ENCODE measurements at regions not wholly inside any gene's neighbourhood (a gene's known extent, or its start where the extent isn't known, plus 50 kb on each side); places are given as distances from the start of the nearest gene placed in this dataset.

DNA sequence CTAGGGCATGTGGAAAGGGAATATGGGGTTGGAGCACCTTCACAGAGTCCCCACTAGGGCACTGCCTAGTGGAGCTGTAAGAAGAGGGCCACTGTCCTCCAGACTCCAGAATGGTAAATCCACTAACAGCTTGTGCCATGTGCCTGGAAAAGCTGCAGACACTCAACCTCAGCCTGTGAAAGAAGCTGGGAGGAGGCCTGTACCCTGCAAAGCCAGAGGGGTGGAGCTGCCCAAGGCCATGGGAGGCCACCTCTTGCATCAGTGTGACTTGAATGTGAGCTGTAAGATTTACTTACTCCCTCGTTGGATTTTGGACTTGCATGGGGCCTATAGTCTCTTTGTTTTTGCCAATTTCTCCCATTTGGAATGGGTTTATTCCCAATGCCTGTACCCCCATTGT lies 705.2 kb upstream of the ROBO1 start:
- TF ChIP-seq, protein P1, sequence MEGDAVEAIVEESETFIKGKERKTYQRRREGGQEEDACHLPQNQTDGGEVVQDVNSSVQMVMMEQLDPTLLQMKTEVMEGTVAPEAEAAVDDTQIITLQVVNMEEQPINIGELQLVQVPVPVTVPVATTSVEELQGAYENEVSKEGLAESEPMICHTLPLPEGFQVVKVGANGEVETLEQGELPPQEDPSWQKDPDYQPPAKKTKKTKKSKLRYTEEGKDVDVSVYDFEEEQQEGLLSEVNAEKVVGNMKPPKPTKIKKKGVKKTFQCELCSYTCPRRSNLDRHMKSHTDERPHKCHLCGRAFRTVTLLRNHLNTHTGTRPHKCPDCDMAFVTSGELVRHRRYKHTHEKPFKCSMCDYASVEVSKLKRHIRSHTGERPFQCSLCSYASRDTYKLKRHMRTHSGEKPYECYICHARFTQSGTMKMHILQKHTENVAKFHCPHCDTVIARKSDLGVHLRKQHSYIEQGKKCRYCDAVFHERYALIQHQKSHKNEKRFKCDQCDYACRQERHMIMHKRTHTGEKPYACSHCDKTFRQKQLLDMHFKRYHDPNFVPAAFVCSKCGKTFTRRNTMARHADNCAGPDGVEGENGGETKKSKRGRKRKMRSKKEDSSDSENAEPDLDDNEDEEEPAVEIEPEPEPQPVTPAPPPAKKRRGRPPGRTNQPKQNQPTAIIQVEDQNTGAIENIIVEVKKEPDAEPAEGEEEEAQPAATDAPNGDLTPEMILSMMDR (IDR thresholded peaks at IDR 0.05; ENCODE audit: control insufficient read depth, insufficient read depth, low read depth, low read length, missing control alignments), result no peak
- no peak for DNase-seq (ENCODE audit: low read depth)
- no peak overlapping the region for H3K4me3 ChIP-seq (ENCODE audit: control insufficient read depth, low read depth, low read length)

DNA sequence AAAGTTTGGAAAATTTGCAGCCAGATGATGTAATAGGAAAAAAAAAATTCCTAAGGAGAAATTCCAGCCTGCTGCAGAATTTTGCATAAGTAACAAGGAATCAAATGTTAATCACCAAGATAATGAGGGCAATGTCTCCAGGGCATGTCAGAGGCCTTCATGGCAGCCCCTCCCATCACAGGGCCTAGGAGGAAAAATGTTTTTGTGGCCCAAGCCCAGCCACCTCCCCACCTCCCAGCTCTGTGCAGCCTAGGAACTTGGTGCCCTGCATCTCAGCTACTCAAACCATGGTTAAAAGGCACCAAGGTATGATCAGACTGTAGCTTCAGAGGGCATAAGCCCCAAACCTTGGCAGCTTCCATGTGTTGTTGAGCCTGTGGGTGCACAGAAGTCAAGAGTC lies 704.7 kb upstream of the ROBO1 start:
- TF ChIP-seq, protein P1 (IDR thresholded peaks at IDR 0.05; ENCODE audit: control insufficient read depth, insufficient read depth, low read depth, low read length, missing control alignments), result no peak
- H3K4me3 ChIP-seq (ENCODE audit: control insufficient read depth, low read depth, low read length), result no peak overlapping the region
- no peak for DNase-seq (ENCODE audit: low read depth)

DNA sequence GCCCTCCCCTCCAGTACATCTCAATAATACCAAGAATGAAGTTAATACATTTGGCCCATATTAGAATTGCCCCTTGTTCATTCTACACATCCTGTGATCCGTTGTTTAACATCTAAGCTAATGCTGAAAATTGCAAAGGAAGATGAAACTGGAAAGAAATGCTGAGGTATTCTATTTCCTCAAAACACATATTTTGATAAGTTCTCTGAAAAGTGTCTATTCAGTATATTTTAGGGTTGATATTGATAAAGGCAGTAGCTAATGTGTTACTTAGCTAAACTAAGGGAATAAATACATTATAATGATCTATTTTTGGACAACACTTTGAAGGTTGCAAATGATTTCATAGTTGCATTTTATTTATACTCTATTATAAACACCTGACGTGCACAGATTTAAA lies 702.6 kb upstream of the ROBO1 start:
- DNase-seq (ENCODE audit: low read depth), result no peak
- TF ChIP-seq, protein P1 (IDR thresholded peaks at IDR 0.05; ENCODE audit: control insufficient read depth, insufficient read depth, low read depth, low read length, missing control alignments), result no peak
- H3K4me3 ChIP-seq (ENCODE audit: control insufficient read depth, low read depth, low read length), result no peak overlapping the region

DNA sequence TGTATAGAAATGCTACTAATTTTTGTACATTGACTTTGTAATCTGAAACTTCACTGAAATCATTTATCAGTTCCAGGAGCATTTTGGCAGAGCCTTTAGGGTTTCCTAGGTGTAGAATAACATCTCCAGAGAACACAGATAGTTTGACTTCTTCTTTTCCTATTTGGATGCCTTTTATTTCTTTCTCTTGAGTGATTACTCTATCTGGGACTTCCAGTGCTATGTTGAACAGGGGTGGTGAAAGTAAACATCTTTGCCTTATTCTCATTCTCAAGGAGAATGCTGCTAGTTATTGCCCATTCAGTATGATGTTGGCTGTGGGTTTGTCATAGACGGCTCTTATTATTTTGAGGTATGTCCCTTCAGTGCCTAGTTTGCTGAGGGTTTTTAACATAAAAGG lies 697.9 kb upstream of the ROBO1 start:
- no peak for DNase-seq (ENCODE audit: low read depth)
- TF ChIP-seq, protein P1 (IDR thresholded peaks at IDR 0.05; ENCODE audit: control insufficient read depth, insufficient read depth, low read depth, low read length, missing control alignments), result no peak
- H3K4me3 ChIP-seq (ENCODE audit: control insufficient read depth, low read depth, low read length), result no peak overlapping the region

DNA sequence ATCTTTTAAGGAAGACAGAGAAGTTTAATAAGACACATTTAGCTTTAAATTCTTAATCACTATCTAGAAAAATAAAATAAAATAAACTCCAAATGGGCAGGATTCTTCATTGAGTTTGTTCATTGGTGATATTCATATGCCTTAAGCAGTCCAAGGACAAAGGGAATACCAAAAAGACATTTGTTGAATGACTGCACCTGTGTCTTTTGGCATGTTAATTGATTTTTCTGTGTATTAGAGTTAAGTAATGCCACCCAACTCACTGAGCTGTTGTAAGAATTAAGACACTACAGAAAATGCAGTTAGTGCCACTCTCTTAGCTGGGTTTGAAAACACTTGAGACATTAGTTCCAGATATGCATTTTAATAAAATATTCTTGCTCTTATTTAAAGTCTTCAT lies 683.6 kb upstream of the ROBO1 start:
- TF ChIP-seq, protein P1 (IDR thresholded peaks at IDR 0.05; ENCODE audit: control insufficient read depth, insufficient read depth, low read depth, low read length, missing control alignments), result no peak

DNA sequence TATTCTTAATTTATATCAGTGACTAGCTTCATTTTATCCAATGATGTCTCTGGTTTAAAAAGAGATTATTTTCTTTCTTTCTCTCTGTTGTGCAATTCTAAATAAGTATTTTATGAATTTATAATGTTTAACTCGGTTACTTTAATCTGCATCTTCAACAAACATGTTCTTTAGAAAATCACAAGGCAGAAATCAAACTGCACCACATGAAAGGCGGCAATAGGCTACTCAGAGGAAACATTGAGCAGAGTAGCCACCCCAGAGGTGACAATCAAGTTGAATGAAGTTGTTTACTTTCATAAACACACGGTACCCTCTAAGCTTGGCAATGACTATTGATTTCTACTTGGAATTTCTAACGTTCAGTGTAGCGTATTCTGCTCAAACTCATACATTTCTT lies 677.8 kb upstream of the ROBO1 start:
- TF ChIP-seq, protein P1 (IDR thresholded peaks at IDR 0.05; ENCODE audit: control insufficient read depth, insufficient read depth, low read depth, low read length, missing control alignments), result no peak
- H3K4me3 ChIP-seq (ENCODE audit: control insufficient read depth, low read depth, low read length), result no peak overlapping the region
- DNase-seq (ENCODE audit: low read depth), result no peak

More for the DNA sequence above, 683.6 kb upstream of the ROBO1 start:
- DNase-seq (ENCODE audit: low read depth), result no peak
- no peak overlapping the region for H3K4me3 ChIP-seq (ENCODE audit: control insufficient read depth, low read depth, low read length)

DNA sequence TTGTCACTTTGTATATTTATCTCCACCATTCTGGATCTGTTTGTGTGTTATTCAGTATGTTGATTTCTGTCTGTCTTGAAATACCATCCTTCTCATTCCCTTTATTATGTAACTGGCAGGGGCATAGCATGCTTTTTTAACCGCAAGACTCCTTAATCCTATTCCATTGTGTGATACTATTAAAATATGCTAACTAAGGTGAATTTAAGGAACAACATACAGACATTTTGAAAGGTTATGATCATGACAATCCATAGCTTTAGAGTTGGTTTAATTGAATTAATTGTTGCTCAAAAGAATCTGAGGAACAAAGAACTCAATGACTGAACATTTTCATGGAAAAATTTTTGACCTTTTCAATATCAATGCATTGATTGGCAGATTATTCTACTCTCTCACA lies 677.3 kb upstream of the ROBO1 start:
- TF ChIP-seq, protein P1 (IDR thresholded peaks at IDR 0.05; ENCODE audit: control insufficient read depth, insufficient read depth, low read depth, low read length, missing control alignments), result no peak
- DNase-seq (ENCODE audit: low read depth), result no peak
- no peak overlapping the region for H3K4me3 ChIP-seq (ENCODE audit: control insufficient read depth, low read depth, low read length)
